HG03103 (cell line): ENCODE measurements at regions not wholly inside any gene's neighbourhood (a gene's known extent, or its start where the extent isn't known, plus 50 kb on each side); places are given as distances from the start of the nearest gene placed in this dataset.
"Not testable (repeated sequence)": the region's sequence is repeated elsewhere in the genome, so short reads cannot be mapped to it uniquely, and the experiment has no call there.

Source experiments
- ATAC-seq: cut with Tn5 transposase; IDR thresholded peaks from one replicate; pipeline ENCODE4 v1.9.1; 2021; ENCODE audit warnings: low read depth; ENCODE audit not compliant: unreplicated experiment

- ATAC-seq: no peak
Measured at GRCh38 chr12:28689398-28690175, 459.5 kb upstream of the FAR2 start.

- ATAC-seq: no peak
Measured at GRCh38 chr12:28693565-28694219, 455.4 kb upstream of the FAR2 start.

GRCh38 chr12:28698553-28698952, 450.5 kb upstream of the FAR2 start:
- ATAC-seq: no peak

GRCh38 chr12:28699029-28699428, 450.0 kb upstream of the FAR2 start:
- no peak for ATAC-seq

GRCh38 chr12:28700161-28700560, 448.9 kb upstream of the FAR2 start:
- ATAC-seq: no peak

- no peak for ATAC-seq
Measured at GRCh38 chr12:28704477-28705169, 444.5 kb upstream of the FAR2 start.

GRCh38 chr12:28708918-28709371, 440.1 kb upstream of the FAR2 start:
- ATAC-seq: no peak

GRCh38 chr12:28709986-28710685, 438.9 kb upstream of the FAR2 start:
- ATAC-seq: no peak

- no peak for ATAC-seq
Measured at GRCh38 chr12:28710882-28711281, 438.2 kb upstream of the FAR2 start.

GRCh38 chr12:28711421-28711820, 437.7 kb upstream of the FAR2 start:
- ATAC-seq: no peak

- ATAC-seq: no peak
Measured at GRCh38 chr12:28742791-28743190, 406.3 kb upstream of the FAR2 start.

GRCh38 chr12:28746734-28747325, 402.2 kb upstream of the FAR2 start:
- ATAC-seq: no peak

- ATAC-seq: no peak
Measured at GRCh38 chr12:28750946-28751685, 398.0 kb upstream of the FAR2 start.

- ATAC-seq: no peak
Measured at GRCh38 chr12:28755027-28755426, 394.1 kb upstream of the FAR2 start.

GRCh38 chr12:28759333-28759732, 389.7 kb upstream of the FAR2 start:
- no peak for ATAC-seq

GRCh38 chr12:28760040-28760903, 388.8 kb upstream of the FAR2 start:
- ATAC-seq: not testable (repeated sequence)

- not testable (repeated sequence) for ATAC-seq
Measured at GRCh38 chr12:28761897-28762296, 387.2 kb upstream of the FAR2 start.

GRCh38 chr12:28766398-28766797, 382.7 kb upstream of the FAR2 start:
- ATAC-seq: no peak

GRCh38 chr12:28767836-28768348, 381.2 kb upstream of the FAR2 start:
- no peak for ATAC-seq
